GM23338 (cell line): ENCODE measurements at regions not wholly inside any gene's neighbourhood (a gene's known extent, or its start where the extent isn't known, plus 50 kb on each side); places are given as distances from the start of the nearest gene placed in this dataset.

Source experiments
- ATAC-seq: fragments of 200-7000 bp; cut with Tn5 transposase; 3 replicates; pipeline ENCODE4 v1.9.1; 2020
- DNase-seq: peaks from one replicate; pipeline ENCODE4 v3.0.0-alpha.2; 2015; ENCODE audit warnings: low spot score
- H2AFZ ChIP-seq: fragments of 200-600 bp; sonication (generic); 2 replicates; pipeline ENCODE4 v1.8.0; 2016; ENCODE audit warnings: antibody characterized with exemption, mild to moderate bottlenecking, moderate library complexity
- H3F3A ChIP-seq: fragments of 200-600 bp; sonication (generic); replicated peaks from 2 replicates; pipeline ENCODE4 v1.8.0; 2017; ENCODE audit warnings: antibody characterized with exemption, mixed run types, low read depth
- H3K27ac ChIP-seq: fragments of 200-600 bp; sonication (generic); 2 replicates; pipeline ENCODE4 v1.6.1; 2016; ENCODE audit warnings: low read depth
- H3K27me3 ChIP-seq: fragments of 200-600 bp; sonication (generic); 2 replicates; pipeline ENCODE4 v1.8.0; 2016; ENCODE audit warnings: mild to moderate bottlenecking, mixed run types, moderate library complexity; ENCODE audit not compliant: insufficient read depth
- H3K36me3 ChIP-seq: fragments of 200-600 bp; sonication (generic); 2 replicates; pipeline ENCODE4 v1.8.0; 2016; ENCODE audit warnings: mild to moderate bottlenecking; ENCODE audit not compliant: insufficient read depth
- H3K4me1 ChIP-seq: fragments of 200-600 bp; sonication (generic); 2 replicates; pipeline ENCODE4 v1.8.0; 2016; ENCODE audit warnings: mild to moderate bottlenecking, moderate library complexity; ENCODE audit not compliant: insufficient read depth
- H3K4me2 ChIP-seq: fragments of 200-600 bp; sonication (generic); 2 replicates; pipeline ENCODE4 v1.7.1; 2017; ENCODE audit warnings: mixed run types
- H3K4me3 ChIP-seq: fragments of 200-600 bp; sonication (generic); 2 replicates; pipeline ENCODE4 v1.6.1; 2016; ENCODE audit warnings: mixed run types
- H3K79me2 ChIP-seq: fragments of 200-600 bp; sonication (generic); replicated peaks from 2 replicates; pipeline ENCODE4 v1.8.0; 2017; ENCODE audit warnings: mild to moderate bottlenecking; ENCODE audit not compliant: insufficient read depth
- H3K9me2 ChIP-seq: fragments of 200-600 bp; sonication (generic); 2 replicates; pipeline ENCODE4 v1.8.0; 2017; ENCODE audit not compliant: insufficient read depth
- H4K20me1 ChIP-seq: fragments of 200-600 bp; sonication (generic); replicated peaks from 2 replicates; pipeline ENCODE4 v1.8.0; 2017; ENCODE audit warnings: mild to moderate bottlenecking; ENCODE audit not compliant: insufficient read depth
- H3K27ac Mint-ChIP-seq: 2 replicates; pipeline ENCODE4 v1.8.0; 2020; ENCODE audit warnings: inconsistent platforms, mild to moderate bottlenecking, moderate library complexity, mixed read lengths
- H3K27me3 Mint-ChIP-seq: 3 replicates; pipeline ENCODE4 v1.8.0; 2022; ENCODE audit warnings: low read depth, mild to moderate bottlenecking, moderate library complexity, mixed read lengths, inconsistent platforms; ENCODE audit not compliant: insufficient read depth, poor library complexity
- H3K36me3 Mint-ChIP-seq: 3 replicates; pipeline ENCODE4 v1.8.0; 2021; ENCODE audit warnings: low read depth, mild to moderate bottlenecking, inconsistent platforms, moderate library complexity, mixed read lengths
- H3K4me1 Mint-ChIP-seq: 3 replicates; pipeline ENCODE4 v1.8.0; 2020; ENCODE audit warnings: mild to moderate bottlenecking, inconsistent platforms, mixed read lengths
- H3K4me3 Mint-ChIP-seq: 3 replicates; pipeline ENCODE4 v1.8.0; 2021; ENCODE audit warnings: moderate library complexity, mild to moderate bottlenecking, inconsistent platforms, mixed read lengths
- H3K9me3 Mint-ChIP-seq: 3 replicates; pipeline ENCODE4 v1.8.0; 2020; ENCODE audit warnings: moderate library complexity, mild to moderate bottlenecking, inconsistent platforms, mixed read lengths
- CREB1 ChIP-seq: fragments of 250-450 bp; sonication (Bioruptor Pico); IDR thresholded peaks from 2 replicates; pipeline ENCODE4 v1.5.0; 2020; ENCODE audit warnings: low read depth, mild to moderate bottlenecking, moderate library complexity
- ETS1 ChIP-seq: IDR thresholded peaks from 2 replicates; pipeline ENCODE4 v1.6.1; 2016; ENCODE audit warnings: antibody characterized with exemption
- EZH2 ChIP-seq: fragments of 200-600 bp; sonication (generic); IDR thresholded peaks from one replicate; pipeline ENCODE4 v1.8.0; 2017; ENCODE audit warnings: antibody characterized with exemption, mild to moderate bottlenecking, low read depth; ENCODE audit not compliant: unreplicated experiment
- EZH2phosphoT487 ChIP-seq: fragments of 200-600 bp; sonication (generic); IDR thresholded peaks from one replicate; pipeline ENCODE4 v1.8.1; 2018; ENCODE audit warnings: antibody characterized with exemption; ENCODE audit not compliant: unreplicated experiment
- JUNB ChIP-seq: IDR thresholded peaks from one replicate; pipeline ENCODE4 v1.6.1; 2016; ENCODE audit warnings: antibody characterized with exemption; ENCODE audit not compliant: unreplicated experiment
- NANOG ChIP-seq: IDR thresholded peaks from 2 replicates; pipeline ENCODE4 v1.6.1; 2016; ENCODE audit warnings: antibody characterized with exemption, borderline replicate concordance
- POLR2AphosphoS5 ChIP-seq: IDR thresholded peaks from 2 replicates; pipeline ENCODE4 v1.6.1; 2016; ENCODE audit warnings: antibody characterized with exemption, low read depth
- REST ChIP-seq: IDR thresholded peaks from one replicate; pipeline ENCODE4 v1.6.1; 2018; ENCODE audit warnings: antibody characterized with exemption; ENCODE audit not compliant: unreplicated experiment
- STAT1 ChIP-seq: IDR thresholded peaks from one replicate; pipeline ENCODE4 v1.6.1; 2016; ENCODE audit warnings: antibody characterized with exemption; ENCODE audit not compliant: unreplicated experiment
- ZNF114 ChIP-seq: fragments of 250-450 bp; sonication (Bioruptor Pico); IDR thresholded peaks from 2 replicates; pipeline ENCODE4 v1.5.0; 2020; ENCODE audit warnings: mild to moderate bottlenecking, moderate library complexity
- ZNF331 ChIP-seq: fragments of 250-450 bp; sonication (Bioruptor Pico); IDR thresholded peaks from 2 replicates; pipeline ENCODE4 v1.5.0; 2020; ENCODE audit warnings: low read depth, mild to moderate bottlenecking, moderate library complexity
- TF ChIP-seq, protein P1 (sequence below): fragments of 250-450 bp; sonication (Bioruptor Pico); IDR thresholded peaks from 2 replicates; pipeline ENCODE4 v1.5.0; 2020; ENCODE audit warnings: mild to moderate bottlenecking, moderate library complexity
- TF ChIP-seq, protein P2 (sequence below), 2 experiments: fragments of 200-600 bp in 1 of 2; sonication (generic) in 1 of 2; conservative IDR thresholded peaks; 2 replicates each; pipeline versions ENCODE4 v1.5.1 to v1.6.1; 2016 to 2017; ENCODE audit warnings: antibody characterized with exemption in 2 of 2, low read depth in 2 of 2, mild to moderate bottlenecking in 2 of 2, moderate library complexity in 1 of 2

DNA sequence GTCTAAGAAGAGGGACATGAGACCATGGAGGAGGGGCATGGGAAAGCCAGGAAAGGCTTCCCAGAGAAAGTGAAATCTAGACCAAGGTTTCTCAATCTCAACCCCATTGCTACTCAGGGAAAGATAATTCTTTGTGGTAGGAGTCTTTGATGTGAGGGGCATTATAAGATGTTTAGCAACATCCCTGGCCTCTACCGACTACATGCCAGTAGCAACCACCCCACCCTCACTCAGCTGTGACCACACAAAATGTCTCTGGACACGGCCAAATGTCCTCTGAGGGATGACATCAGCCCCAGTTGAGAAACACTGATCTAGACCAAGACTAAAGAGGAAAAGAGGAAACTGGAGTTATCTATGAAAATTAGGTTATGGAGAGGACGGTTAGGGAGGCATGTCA is 298.5 kb upstream of the KIF2A start:
- Mint-ChIP-seq H3K4me3 (no peak overlapping the region), H3K27me3 (no peaks in the 10 kb centered on the region), H3K27ac (no peak overlapping the region), H3K4me1 (peaks cover 4% of the 10 kb centered on the region), H3K9me3 (no peaks in the 10 kb centered on the region; the same call in 2 of the 3 replicates), H3K36me3 (no peaks in the 10 kb centered on the region)
- Histone ChIP-seq H3K36me3 (no peaks in the 10 kb centered on the region), H3K27me3 (no peaks in the 10 kb centered on the region), H3F3A (no peaks in the 10 kb centered on the region), H4K20me1 (no peaks in the 10 kb centered on the region), H3K4me1 (no peaks in the 10 kb centered on the region), H3K4me3 (no peak overlapping the region), H3K79me2 (no peaks in the 10 kb centered on the region), H3K27ac (no peak overlapping the region), H3K9me2 (peaks cover 10% of the 10 kb centered on the region; the same call in 1 of the 2 replicates), H2AFZ (no peak overlapping the region), H3K4me2 (no peak overlapping the region)
- ATAC-seq (no peak), DNase-seq (no peak)
- TF ChIP-seq ZNF114 (CRISPR knock-in tag), result no peak
- TF ChIP-seq ZNF331 (CRISPR knock-in tag), result no peak
- TF ChIP-seq EZH2, result no peak
- no peak for TF ChIP-seq STAT1
- no peak for TF ChIP-seq NANOG
- TF ChIP-seq JUNB, result no peak
- no peak for TF ChIP-seq EZH2phosphoT487
- TF ChIP-seq, protein P1, sequence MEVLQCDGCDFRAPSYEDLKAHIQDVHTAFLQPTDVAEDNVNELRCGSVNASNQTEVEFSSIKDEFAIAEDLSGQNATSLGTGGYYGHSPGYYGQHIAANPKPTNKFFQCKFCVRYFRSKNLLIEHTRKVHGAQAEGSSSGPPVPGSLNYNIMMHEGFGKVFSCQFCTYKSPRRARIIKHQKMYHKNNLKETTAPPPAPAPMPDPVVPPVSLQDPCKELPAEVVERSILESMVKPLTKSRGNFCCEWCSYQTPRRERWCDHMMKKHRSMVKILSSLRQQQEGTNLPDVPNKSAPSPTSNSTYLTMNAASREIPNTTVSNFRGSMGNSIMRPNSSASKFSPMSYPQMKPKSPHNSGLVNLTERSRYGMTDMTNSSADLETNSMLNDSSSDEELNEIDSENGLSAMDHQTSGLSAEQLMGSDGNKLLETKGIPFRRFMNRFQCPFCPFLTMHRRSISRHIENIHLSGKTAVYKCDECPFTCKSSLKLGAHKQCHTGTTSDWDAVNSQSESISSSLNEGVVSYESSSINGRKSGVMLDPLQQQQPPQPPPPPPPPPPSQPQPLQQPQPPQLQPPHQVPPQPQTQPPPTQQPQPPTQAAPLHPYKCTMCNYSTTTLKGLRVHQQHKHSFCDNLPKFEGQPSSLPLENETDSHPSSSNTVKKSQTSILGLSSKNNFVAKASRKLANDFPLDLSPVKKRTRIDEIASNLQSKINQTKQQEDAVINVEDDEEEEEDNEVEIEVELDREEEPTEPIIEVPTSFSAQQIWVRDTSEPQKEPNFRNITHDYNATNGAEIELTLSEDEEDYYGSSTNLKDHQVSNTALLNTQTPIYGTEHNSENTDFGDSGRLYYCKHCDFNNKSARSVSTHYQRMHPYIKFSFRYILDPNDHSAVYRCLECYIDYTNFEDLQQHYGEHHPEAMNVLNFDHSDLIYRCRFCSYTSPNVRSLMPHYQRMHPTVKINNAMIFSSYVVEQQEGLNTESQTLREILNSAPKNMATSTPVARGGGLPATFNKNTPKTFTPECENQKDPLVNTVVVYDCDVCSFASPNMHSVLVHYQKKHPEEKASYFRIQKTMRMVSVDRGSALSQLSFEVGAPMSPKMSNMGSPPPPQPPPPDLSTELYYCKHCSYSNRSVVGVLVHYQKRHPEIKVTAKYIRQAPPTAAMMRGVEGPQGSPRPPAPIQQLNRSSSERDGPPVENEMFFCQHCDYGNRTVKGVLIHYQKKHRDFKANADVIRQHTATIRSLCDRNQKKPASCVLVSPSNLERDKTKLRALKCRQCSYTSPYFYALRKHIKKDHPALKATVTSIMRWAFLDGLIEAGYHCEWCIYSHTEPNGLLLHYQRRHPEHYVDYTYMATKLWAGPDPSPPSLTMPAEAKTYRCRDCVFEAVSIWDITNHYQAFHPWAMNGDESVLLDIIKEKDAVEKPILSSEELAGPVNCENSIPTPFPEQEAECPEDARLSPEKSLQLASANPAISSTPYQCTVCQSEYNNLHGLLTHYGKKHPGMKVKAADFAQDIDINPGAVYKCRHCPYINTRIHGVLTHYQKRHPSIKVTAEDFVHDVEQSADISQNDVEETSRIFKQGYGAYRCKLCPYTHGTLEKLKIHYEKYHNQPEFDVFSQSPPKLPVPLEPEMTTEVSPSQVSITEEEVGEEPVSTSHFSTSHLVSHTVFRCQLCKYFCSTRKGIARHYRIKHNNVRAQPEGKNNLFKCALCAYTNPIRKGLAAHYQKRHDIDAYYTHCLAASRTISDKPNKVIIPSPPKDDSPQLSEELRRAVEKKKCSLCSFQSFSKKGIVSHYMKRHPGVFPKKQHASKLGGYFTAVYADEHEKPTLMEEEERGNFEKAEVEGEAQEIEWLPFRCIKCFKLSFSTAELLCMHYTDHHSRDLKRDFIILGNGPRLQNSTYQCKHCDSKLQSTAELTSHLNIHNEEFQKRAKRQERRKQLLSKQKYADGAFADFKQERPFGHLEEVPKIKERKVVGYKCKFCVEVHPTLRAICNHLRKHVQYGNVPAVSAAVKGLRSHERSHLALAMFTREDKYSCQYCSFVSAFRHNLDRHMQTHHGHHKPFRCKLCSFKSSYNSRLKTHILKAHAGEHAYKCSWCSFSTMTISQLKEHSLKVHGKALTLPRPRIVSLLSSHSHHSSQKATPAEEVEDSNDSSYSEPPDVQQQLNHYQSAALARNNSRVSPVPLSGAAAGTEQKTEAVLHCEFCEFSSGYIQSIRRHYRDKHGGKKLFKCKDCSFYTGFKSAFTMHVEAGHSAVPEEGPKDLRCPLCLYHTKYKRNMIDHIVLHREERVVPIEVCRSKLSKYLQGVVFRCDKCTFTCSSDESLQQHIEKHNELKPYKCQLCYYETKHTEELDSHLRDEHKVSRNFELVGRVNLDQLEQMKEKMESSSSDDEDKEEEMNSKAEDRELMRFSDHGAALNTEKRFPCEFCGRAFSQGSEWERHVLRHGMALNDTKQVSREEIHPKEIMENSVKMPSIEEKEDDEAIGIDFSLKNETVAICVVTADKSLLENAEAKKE (CRISPR knock-in tag), result no peak
- TF ChIP-seq POLR2AphosphoS5, result no peak
- no peak for TF ChIP-seq REST
- TF ChIP-seq ETS1, result no peak
- TF ChIP-seq, protein P2, sequence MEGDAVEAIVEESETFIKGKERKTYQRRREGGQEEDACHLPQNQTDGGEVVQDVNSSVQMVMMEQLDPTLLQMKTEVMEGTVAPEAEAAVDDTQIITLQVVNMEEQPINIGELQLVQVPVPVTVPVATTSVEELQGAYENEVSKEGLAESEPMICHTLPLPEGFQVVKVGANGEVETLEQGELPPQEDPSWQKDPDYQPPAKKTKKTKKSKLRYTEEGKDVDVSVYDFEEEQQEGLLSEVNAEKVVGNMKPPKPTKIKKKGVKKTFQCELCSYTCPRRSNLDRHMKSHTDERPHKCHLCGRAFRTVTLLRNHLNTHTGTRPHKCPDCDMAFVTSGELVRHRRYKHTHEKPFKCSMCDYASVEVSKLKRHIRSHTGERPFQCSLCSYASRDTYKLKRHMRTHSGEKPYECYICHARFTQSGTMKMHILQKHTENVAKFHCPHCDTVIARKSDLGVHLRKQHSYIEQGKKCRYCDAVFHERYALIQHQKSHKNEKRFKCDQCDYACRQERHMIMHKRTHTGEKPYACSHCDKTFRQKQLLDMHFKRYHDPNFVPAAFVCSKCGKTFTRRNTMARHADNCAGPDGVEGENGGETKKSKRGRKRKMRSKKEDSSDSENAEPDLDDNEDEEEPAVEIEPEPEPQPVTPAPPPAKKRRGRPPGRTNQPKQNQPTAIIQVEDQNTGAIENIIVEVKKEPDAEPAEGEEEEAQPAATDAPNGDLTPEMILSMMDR (conservative IDR thresholded peaks at IDR 0.05; ENCODE audit: low read depth in 2 of 2), result no peak
- TF ChIP-seq CREB1 (CRISPR knock-in tag), result no peak
